ENCODE measurements at regions not wholly inside any gene's neighbourhood (a gene's known extent, or its start where the extent isn't known, plus 50 kb on each side); places are given as distances from the start of the nearest gene placed in this dataset.

DNA sequence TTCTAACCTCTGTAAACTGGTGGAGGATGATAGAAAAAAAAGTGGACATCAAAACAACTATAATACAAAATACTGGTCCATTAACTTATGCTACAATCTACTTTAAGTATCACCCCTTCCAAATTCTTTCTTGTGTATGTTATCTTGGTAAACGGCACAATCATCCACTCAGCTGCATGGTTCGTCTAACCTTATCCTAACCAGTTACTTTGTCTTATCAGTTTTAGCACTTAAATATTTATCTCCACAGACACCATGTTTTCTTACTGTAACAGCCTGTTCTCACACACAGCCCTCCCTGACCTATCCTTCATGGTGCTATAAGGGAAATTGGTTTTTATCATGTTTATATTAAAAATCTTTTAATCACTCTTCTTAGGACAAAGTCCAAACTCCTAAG lies 157.2 kb downstream of the PTGER3 start:
- no peak overlapping the region for H3K4me3 ChIP-seq (replicated peaks in 1 of 2; ENCODE audit: low read depth in 2 of 2, low read length in 2 of 2)
- DNase-seq (ENCODE audit: low read depth in 2 of 2) = no peak
- TF ChIP-seq, protein P1, sequence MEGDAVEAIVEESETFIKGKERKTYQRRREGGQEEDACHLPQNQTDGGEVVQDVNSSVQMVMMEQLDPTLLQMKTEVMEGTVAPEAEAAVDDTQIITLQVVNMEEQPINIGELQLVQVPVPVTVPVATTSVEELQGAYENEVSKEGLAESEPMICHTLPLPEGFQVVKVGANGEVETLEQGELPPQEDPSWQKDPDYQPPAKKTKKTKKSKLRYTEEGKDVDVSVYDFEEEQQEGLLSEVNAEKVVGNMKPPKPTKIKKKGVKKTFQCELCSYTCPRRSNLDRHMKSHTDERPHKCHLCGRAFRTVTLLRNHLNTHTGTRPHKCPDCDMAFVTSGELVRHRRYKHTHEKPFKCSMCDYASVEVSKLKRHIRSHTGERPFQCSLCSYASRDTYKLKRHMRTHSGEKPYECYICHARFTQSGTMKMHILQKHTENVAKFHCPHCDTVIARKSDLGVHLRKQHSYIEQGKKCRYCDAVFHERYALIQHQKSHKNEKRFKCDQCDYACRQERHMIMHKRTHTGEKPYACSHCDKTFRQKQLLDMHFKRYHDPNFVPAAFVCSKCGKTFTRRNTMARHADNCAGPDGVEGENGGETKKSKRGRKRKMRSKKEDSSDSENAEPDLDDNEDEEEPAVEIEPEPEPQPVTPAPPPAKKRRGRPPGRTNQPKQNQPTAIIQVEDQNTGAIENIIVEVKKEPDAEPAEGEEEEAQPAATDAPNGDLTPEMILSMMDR (IDR thresholded peaks at IDR 0.05; ENCODE audit: low read depth, low read length) = no peak

DNA sequence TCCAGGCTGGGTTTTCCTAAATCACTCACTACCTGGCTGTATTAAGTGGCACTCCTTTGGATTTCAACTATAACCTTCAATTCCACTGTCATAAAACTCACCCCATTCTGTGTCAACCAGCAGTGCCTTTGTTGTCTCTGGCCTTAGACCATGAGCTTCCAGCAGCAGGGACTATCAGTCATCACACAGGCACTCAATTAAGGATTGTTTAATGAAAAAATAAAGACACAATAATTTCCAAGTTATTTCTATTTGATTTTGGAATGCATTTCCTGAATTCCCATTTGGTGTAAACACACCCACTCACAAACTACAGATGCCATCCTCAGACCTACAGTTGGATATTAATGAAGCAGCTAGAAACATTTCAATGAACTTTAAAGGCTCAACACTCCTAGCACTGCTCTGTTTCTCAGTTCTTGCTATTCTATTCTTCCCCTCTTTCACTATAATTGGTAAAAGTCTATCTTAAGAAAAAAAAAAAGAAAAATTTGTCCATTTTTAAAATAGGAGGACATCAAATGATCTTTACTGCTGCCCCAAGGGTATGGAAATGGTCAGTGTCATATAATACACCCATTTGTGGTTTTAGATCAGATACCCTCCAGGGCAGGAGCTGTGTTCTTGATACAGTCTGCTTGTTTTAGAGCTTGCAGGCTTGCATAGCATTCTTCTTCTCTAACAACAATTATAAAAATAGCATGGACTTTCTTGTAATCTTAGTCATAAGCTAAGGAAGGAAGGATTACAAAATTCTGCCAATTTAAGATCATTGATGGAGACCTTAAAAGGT lies 156.4 kb downstream of the PTGER3 start:
- DNase-seq (ENCODE audit: low read depth in 2 of 2) = no peak
- H3K4me3 ChIP-seq (replicated peaks in 1 of 2; ENCODE audit: low read depth in 2 of 2, low read length in 2 of 2) = no peak overlapping the region
- TF ChIP-seq, protein P1 (IDR thresholded peaks at IDR 0.05; ENCODE audit: low read depth, low read length) = no peak

DNA sequence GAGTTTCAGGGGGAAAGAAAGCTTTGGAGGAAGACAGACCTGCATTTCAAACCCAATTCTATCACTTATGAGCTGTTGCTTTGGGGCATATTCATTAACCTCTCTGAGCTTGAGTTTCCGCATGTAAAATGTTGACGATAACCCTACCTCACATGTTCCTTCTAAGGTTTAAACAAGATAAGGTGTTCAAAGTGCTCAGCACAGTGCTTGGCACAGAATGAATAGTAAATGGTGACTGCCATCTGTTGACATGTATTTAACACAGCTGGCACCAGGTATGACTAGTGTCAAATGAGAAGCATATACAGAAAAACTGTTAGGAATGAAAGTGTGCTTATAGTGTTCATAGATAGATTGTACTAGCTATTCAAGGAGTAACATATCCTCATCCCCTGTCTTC lies 155.5 kb downstream of the PTGER3 start:
- TF ChIP-seq, protein P1 (IDR thresholded peaks at IDR 0.05; ENCODE audit: low read depth, low read length) = no peak
- no peak overlapping the region for H3K4me3 ChIP-seq (replicated peaks in 1 of 2; ENCODE audit: low read depth in 2 of 2, low read length in 2 of 2)
- DNase-seq (ENCODE audit: low read depth in 2 of 2) = no peak

DNA sequence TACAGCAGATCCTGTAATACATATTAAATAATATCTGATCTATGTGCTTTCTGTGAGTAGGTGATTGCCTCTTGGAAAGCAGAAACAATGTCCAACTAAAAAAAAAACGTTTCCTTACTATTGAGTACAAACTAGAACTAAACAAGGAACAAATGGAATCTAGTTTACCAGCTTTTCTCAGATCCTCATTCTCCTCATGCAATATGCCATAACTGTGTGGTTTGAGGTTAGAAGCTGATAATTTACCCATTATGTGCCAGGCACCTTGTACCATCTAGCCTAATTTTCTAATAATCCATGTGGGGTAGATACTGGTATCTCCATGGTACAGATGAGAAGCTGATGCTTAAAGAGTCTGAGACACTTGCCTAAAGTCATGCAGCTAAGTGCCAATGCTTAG lies 154.7 kb downstream of the PTGER3 start:
- DNase-seq (ENCODE audit: low read depth in 2 of 2) = no peak
- TF ChIP-seq, protein P1 (IDR thresholded peaks at IDR 0.05; ENCODE audit: low read depth, low read length) = no peak
- H3K4me3 ChIP-seq (replicated peaks in 1 of 2; ENCODE audit: low read depth in 2 of 2, low read length in 2 of 2) = no peak overlapping the region

DNA sequence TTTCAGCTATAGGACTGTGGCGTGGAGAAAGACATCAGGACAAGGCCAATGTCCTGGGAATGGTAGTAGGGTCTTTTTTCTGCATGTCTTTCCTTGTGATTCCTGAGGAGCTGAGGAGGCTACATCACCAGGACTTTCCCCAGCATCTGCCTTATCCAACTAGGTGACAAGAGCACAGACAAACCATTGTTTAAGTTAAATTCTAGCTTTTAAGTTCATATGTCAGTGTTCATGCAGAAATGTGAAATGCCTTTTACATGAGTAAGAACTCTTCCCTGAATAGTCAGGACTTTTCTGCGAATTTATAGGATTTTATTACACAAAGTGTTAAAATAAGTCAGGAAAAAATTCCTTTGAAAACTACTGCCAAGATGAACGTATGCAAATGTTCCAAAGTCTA lies 154.2 kb downstream of the PTGER3 start:
- no peak for DNase-seq (ENCODE audit: low read depth in 2 of 2)
- TF ChIP-seq, protein P1 (IDR thresholded peaks at IDR 0.05; ENCODE audit: low read depth, low read length) = no peak
- H3K4me3 ChIP-seq (replicated peaks in 1 of 2; ENCODE audit: low read depth in 2 of 2, low read length in 2 of 2) = no peak overlapping the region

DNA sequence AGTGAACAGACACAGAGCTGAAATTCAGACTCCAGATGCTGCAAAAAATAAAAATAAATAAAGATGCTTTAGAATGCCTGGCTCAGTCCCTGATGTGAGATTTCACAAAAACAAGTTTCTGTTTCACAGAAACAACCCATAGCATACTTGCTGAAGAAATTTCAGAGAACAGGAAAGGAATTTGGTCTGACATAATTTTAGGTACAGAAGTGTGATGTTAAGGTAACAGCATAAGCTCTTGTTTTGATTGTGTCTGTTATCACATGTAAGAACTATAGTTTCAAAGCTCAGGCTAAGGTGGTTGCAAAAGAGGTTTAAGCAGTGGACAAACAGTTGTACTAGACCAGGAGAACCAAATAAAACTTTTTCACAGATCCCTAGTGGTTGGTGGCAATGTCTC lies 152.1 kb downstream of the PTGER3 start:
- no peak for DNase-seq (ENCODE audit: low read depth in 2 of 2)
- H3K4me3 ChIP-seq (replicated peaks in 1 of 2; ENCODE audit: low read depth in 2 of 2, low read length in 2 of 2) = no peak overlapping the region

More for the DNA sequence above, 152.1 kb downstream of the PTGER3 start:
- TF ChIP-seq, protein P1 (IDR thresholded peaks at IDR 0.05; ENCODE audit: low read depth, low read length) = no peak
